ENCODE measurements at regions not wholly inside any gene's neighbourhood (a gene's known extent, or its start where the extent isn't known, plus 50 kb on each side); places are given as distances from the start of the nearest gene placed in this dataset.
"Not testable (repeated sequence)": the region's sequence is repeated elsewhere in the genome, so short reads cannot be mapped to it uniquely, and the experiment has no call there.

DNA sequence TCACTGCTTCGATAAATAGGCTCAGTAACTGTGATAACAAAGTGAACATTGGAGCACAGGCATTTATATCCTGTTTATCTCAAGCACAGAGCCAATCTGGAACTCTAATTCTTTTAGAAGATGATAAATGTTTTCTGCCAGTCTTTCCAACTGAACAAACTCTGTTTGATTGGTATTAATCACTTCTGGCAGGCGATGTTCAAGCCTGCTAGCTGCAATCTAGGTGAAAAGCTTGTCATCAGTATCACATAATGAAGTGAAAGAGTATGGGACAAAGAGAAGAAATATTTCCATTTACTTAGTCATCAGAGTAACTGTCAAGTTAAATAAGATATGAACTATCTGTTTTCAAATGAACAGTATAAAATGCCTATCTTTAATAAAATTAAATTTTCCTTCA lies 577.3 kb downstream of the VGLL3 start:
- ATAC-seq (no peak), DNase-seq (no peak)
- POLR2A ChIA-PET, result no interaction called here
- Mint-ChIP-seq H3K27me3 (no peaks in the 10 kb centered on the region), H3K4me3 (no peak overlapping the region), H3K36me3 (no peaks in the 10 kb centered on the region), H3K27ac (no peak overlapping the region), H3K4me1 (peaks cover 0 to 2% (median 0%) of the 10 kb centered on the region in 4 donors), H3K9me3 (peaks cover 0 to 22% (median 5%) of the 10 kb centered on the region in 9 donors)

DNA sequence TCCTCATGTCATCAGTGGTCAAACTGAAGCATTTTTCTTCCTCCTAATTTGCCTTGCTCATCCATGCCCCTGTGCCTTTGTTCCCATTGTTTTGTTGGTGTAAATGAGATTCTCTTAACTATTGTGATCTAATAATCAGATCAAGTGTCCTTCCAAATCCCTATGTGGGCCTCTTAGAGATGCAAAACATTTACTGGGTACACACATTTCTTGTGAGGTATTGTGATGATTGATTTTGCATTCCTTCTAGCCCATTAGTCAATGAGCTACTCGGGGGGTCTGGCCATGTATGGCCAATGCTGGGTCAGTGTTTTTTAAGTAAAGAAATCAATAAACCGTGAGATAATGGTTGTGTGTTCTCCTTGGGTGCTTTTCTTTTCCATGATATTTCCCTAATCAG lies 580.4 kb downstream of the VGLL3 start:
- Mint-ChIP-seq H3K9me3 (peaks cover 0 to 22% (median 5%) of the 10 kb centered on the region in 9 donors), H3K4me3 (no peak overlapping the region), H3K27me3 (no peaks in the 10 kb centered on the region), H3K4me1 (peaks cover 0 to 2% (median 0%) of the 10 kb centered on the region in 4 donors), H3K27ac (no peak overlapping the region), H3K36me3 (no peaks in the 10 kb centered on the region)
- DNase-seq (no peak), ATAC-seq (no peak)
- POLR2A ChIA-PET, result no interaction called here

DNA sequence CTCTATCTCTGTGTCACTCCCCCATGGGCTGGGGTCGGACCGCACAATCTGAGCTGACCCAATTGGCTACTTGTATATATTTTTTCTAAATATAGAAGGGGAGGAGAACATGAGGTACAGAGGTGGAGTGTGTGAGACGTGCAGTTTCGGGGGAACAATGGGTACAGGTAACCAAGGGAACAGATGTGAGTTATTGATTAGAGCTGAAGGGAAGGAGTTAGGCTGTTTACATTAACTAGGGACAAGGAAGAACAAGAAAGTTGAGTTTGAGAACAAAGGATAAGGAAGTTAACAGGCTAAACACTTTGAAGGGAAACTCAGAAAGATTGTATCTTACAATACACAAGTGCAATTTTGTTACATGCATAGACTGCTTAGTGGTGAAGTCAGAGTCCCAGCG lies 601.2 kb downstream of the VGLL3 start:
- POLR2A ChIA-PET, H3K36me3 Mint-ChIP-seq, DNase-seq, H3K27me3 Mint-ChIP-seq, H3K27ac Mint-ChIP-seq, H3K4me1 Mint-ChIP-seq, H3K4me3 Mint-ChIP-seq, ATAC-seq: not testable (repeated sequence)
- H3K9me3 Mint-ChIP-seq, result peaks cover 0 to 24% (median 5%) of the 10 kb centered on the region in 9 donors

DNA sequence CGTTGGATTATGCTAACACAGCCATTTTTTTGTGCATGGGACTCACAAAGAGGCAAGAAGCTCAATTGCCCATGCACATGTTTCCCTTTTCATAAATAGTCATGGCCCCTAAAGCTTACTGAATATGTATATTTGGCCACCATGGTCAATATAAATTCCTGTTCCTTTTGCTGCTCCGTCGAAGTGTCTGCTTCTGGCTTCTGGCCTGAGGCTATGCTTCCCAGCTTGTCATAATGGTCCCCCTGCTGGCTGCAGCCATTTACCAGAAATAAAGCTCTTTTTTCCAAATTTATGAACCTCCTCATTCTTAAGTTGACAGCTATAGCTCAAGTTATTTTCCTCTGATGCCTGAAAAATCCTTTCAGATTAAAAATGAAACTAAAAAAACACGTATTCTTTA lies 602.1 kb downstream of the VGLL3 start:
- DNase-seq, result no peak
- Mint-ChIP-seq H3K27ac (no peak overlapping the region), H3K9me3 (peaks cover 0 to 25% (median 5%) of the 10 kb centered on the region in 9 donors)

DNA sequence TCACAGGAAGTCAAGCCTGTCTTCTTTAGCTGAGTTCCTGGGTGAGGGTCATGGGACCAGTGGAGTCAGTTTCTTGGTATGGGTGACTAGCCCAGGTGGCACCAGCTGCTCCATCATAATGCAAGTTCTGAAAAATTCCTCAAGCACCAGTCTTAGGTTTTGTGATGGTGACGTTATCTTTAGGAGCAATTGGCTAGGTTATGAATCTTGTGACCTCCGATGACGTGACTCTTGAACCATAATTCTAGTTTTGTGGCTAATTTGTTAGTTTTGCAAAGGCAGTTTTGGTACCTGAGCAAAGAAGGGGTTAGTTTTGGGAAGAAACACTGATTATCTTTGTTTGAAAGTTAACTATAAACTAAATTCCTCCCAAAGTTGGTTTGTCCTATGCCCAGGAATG lies 608.4 kb downstream of the VGLL3 start:
- DNase-seq (no peak), ATAC-seq (no peak)
- Mint-ChIP-seq H3K27me3 (no peaks in the 10 kb centered on the region), H3K27ac (peak overlapping the region in 1 of 10 donors; percentile 3), H3K4me3 (no peak overlapping the region), H3K4me1 (no peaks in the 10 kb centered on the region), H3K9me3 (peaks cover 0 to 24% (median 8%) of the 10 kb centered on the region in 9 donors), H3K36me3 (peaks cover 0 to under 1% (median 0%) of the 10 kb centered on the region in 3 donors)
- POLR2A ChIA-PET, result no interaction called here

More for the DNA sequence above, 602.1 kb downstream of the VGLL3 start:
- Mint-ChIP-seq H3K27me3 (no peaks in the 10 kb centered on the region), H3K4me1 (no peaks in the 10 kb centered on the region), H3K4me3 (no peak overlapping the region), H3K36me3 (peaks cover 0 to 8% (median 0%) of the 10 kb centered on the region in 3 donors)
- POLR2A ChIA-PET, result no interaction called here
- no peak for ATAC-seq

DNA sequence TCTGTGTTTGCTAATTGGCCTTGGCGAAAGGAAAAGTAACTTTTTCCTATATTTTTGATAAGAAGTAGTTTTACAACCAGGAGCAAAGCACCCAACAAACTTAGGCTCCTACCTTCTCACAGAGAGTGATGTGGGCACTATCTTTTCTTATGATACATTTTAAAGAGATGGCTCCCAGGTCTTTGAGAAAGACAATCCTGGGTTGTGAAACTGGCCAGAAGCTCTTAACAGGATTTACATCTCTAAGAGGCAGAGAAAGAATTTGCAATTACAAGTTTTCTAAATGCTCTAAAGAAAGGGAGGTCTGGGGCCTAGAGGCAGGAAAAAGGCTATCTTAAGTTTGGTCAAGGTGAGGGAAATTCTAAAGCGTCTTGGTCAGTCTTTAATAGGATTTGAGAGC lies 609.7 kb downstream of the VGLL3 start:
- DNase-seq (no peak), ATAC-seq (no peak)
- H3K27me3 Mint-ChIP-seq, result no peaks in the 10 kb centered on the region
- H3K36me3 Mint-ChIP-seq, result no peaks in the 10 kb centered on the region
- H3K4me3 Mint-ChIP-seq, result no peak overlapping the region
- H3K27ac Mint-ChIP-seq, result no peak overlapping the region
- H3K9me3 Mint-ChIP-seq, result peaks cover 0 to 24% (median 8%) of the 10 kb centered on the region in 9 donors
- POLR2A ChIA-PET, result no interaction called here
- no peaks in the 10 kb centered on the region for H3K4me1 Mint-ChIP-seq

DNA sequence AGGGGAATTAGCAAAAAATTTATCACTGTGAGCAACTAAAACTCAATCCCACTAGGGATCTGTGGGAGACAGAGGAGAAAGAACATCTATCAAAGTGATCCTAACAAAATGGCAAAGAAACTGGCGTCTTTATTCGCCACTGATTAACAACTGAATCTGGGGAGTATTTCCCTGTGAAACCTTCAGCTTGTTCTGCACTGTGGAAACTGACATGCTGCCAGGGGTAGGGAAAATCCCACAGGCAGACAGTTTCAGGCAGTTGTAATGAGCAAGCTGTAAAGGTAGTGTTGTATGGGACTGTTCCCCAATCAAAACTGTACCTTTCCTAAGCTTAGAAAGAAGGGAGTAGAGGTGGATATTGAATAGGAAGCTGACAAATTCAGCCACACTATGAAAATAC lies 611.7 kb downstream of the VGLL3 start:
- H3K27me3 Mint-ChIP-seq, result no peaks in the 10 kb centered on the region
- H3K36me3 Mint-ChIP-seq, result no peaks in the 10 kb centered on the region
- ATAC-seq (no peak), DNase-seq (no peak)
- H3K4me1 Mint-ChIP-seq, result no peaks in the 10 kb centered on the region
- POLR2A ChIA-PET, result no interaction called here
- peaks cover 0 to 24% (median 7%) of the 10 kb centered on the region in 9 donors for H3K9me3 Mint-ChIP-seq
- H3K27ac Mint-ChIP-seq, result no peak overlapping the region
- H3K4me3 Mint-ChIP-seq, result no peak overlapping the region

DNA sequence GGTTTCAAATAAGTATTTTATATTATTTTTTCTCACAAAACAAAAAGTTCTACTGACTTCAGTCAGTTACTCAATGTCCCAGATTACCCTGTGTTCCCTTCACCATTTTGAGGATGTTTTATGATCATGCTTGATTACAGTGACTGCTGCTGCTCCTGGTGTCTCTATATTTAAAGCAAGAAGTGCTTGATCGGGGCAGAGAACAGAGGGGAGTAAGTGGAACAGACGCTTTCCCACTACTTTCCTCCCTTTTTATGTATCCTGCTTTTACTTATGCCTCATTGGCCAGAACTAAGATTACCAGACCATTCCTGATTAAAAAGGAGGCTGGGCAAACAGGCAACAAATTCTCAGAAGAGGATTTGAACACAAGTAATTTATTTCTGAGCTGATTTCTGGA lies 612.1 kb downstream of the VGLL3 start:
- Mint-ChIP-seq H3K27ac (no peak overlapping the region), H3K36me3 (no peaks in the 10 kb centered on the region), H3K4me1 (no peaks in the 10 kb centered on the region), H3K27me3 (no peaks in the 10 kb centered on the region), H3K4me3 (no peak overlapping the region), H3K9me3 (peaks cover 0 to 21% (median 6%) of the 10 kb centered on the region in 9 donors)
- ATAC-seq, result no peak
- POLR2A ChIA-PET, result no interaction called here
- DNase-seq, result no peak

DNA sequence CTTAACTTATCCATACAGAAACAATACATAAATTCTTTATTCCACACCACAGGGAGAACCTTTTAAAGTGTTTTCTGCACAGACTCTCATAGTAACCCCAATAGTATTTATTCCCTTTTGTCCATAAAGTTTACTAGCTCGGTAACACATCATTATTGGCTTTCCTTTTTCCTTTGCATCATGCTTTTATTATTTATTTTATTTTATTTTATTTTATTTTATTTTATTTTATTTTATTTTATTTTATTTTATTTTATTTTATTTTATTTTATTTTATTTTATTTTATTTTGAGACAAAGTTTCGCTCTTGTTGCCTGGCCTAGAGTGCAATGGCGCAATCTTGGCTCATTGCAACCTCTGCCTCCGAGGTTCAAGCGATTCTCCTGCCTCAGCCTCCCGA lies 655.4 kb downstream of the VGLL3 start:
- H3K27ac Mint-ChIP-seq, H3K36me3 Mint-ChIP-seq, POLR2A ChIA-PET, DNase-seq, H3K27me3 Mint-ChIP-seq, ATAC-seq, H3K4me1 Mint-ChIP-seq, H3K9me3 Mint-ChIP-seq, H3K4me3 Mint-ChIP-seq: not testable (repeated sequence)

DNA sequence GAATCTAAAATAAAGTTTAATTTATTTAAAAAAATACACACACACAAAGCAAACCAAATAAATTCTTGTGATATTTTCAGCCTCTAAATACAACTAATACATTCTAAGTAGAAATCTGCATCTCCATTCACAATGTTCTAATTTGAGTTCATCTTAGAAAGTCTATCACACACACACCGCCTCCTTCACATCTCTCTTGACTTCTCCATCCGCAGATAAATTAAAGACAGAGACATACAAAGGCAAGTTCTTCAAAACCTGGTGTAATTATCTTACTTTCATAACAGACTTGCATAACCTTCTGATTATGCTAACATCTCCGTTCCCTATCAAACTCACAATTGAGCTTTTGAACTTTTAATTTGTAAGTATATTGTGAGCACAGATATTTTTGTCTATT lies 657.3 kb downstream of the VGLL3 start:
- POLR2A ChIA-PET, result no interaction called here
- H3K4me3 Mint-ChIP-seq, result no peak overlapping the region
- DNase-seq (no peak), ATAC-seq (no peak)
- H3K27me3 Mint-ChIP-seq, result no peaks in the 10 kb centered on the region
- H3K4me1 Mint-ChIP-seq, result no peaks in the 10 kb centered on the region
- peaks cover 0 to 7% (median 0%) of the 10 kb centered on the region in 9 donors for H3K9me3 Mint-ChIP-seq
- H3K36me3 Mint-ChIP-seq, result no peaks in the 10 kb centered on the region
- no peak overlapping the region for H3K27ac Mint-ChIP-seq

DNA sequence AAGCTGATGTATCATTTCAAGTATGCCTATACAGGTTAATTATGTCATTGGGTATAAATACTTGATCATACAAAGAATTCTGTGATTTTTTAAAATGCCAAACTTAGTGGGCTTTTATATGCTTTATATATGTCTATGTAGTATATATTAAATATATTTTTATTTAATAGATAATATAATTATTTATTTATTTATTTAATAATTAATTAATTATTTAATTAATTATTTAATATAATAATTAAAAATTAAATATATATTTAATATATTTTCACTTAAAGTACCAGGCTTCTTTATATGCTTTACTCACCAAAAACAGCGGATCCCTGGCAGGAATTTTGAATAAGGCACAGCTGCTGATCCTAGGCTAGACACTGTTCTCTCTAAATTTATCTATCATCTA lies 687.0 kb downstream of the VGLL3 start:
- DNase-seq (no peak), ATAC-seq (no peak)
- no peak overlapping the region for H3K4me3 Mint-ChIP-seq
- POLR2A ChIA-PET, result no interaction called here
- no peaks in the 10 kb centered on the region for H3K27me3 Mint-ChIP-seq
- H3K4me1 Mint-ChIP-seq, result no peaks in the 10 kb centered on the region
- H3K27ac Mint-ChIP-seq, result no peak overlapping the region
- H3K9me3 Mint-ChIP-seq, result peaks cover 0 to 34% (median 17%) of the 10 kb centered on the region in 9 donors
- no peaks in the 10 kb centered on the region for H3K36me3 Mint-ChIP-seq

DNA sequence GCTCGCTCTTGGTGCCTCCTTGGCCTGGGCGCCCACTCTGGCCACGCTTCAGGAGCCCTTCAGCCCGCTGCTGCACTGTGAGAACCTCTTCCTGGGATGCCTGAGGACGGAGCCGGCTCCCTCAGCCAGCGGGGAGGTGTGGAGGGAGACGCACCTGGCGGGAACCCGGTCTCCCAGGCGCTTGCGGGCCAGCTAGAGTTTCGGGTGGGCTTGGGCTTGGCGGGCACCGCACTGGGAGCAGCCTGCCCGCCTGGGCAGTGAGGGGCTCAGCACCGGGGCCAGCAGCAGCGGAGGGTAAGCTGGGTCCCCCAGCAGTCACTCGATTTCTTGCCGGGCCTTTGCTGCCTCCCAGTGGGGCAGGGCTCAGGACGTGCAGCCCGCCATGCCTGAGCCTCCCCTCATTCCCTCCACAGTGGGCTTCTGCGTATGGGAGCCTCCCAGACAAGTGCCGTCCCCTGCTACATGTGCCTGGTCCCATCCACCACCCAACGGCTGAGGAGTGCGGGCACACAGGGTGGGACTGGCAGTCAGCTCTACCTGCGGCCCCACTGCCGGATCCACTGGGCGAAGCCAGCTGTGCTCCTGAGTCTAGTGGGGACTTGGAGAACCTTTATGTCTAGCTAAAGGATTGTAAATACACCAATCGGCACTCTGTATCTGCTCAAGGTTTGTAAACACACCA lies 708.7 kb downstream of the VGLL3 start:
- no peaks in the 10 kb centered on the region for H3K27me3 Mint-ChIP-seq
- POLR2A ChIA-PET, result no interaction called here

DNA sequence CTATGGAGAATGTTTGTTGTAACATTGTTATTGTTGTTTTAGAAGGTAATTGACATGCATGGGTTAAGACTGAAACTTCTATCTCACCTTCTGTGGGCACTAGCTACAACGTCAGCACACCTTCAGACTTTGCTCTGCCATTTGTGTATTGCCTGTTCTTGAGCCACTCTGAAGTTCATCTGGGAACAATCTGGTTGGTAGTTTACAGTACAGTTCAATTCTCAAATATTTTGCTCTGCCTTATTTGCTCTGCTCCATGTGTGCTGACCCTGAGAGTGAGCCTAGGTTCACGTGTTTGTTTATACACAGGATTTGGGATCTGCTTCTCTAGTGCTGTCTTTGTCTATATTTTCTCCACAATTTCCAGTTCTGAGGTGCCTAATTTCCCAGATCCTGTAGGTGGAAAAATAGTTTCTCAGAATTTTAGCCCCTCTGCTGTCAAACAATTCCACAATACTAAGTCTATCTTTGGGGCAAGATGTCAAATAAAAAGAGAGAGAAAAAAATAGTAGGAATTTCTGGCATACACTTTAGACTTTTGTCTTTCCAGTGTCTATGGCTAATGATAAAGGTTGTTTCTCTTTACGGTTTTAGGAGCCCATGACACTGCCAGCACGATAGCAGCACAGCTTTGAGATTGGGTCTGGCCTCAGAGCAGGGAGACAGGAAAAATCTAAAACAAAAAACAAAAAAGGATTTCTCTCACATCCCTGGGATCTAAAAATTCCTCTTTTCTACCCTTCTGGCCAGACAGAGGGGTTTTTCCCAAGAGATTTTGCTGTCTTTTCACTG lies 721.4 kb downstream of the VGLL3 start:
- H3K4me3 Mint-ChIP-seq, result no peak overlapping the region
- DNase-seq, result no peak
- no peaks in the 10 kb centered on the region for H3K4me1 Mint-ChIP-seq
- H3K27me3 Mint-ChIP-seq, result no peaks in the 10 kb centered on the region
- no peak overlapping the region for H3K27ac Mint-ChIP-seq
- no peak for ATAC-seq
- peaks cover 0 to 11% (median 2%) of the 10 kb centered on the region in 9 donors for H3K9me3 Mint-ChIP-seq
- H3K36me3 Mint-ChIP-seq, result no peaks in the 10 kb centered on the region
- POLR2A ChIA-PET, result no interaction called here

More for the DNA sequence above, 708.7 kb downstream of the VGLL3 start:
- peak overlapping the region in 1 of 10 donors; percentile 68 for H3K27ac Mint-ChIP-seq
- DNase-seq (no peak), ATAC-seq (no peak)
- no peak overlapping the region for H3K4me3 Mint-ChIP-seq
- H3K4me1 Mint-ChIP-seq, result no peaks in the 10 kb centered on the region
- H3K9me3 Mint-ChIP-seq, result peaks cover 0 to 11% (median 6%) of the 10 kb centered on the region in 9 donors
- H3K36me3 Mint-ChIP-seq, result no peaks in the 10 kb centered on the region
